H9 (cell line): ENCODE measurements at regions not wholly inside any gene's neighbourhood (a gene's known extent, or its start where the extent isn't known, plus 50 kb on each side); places are given as distances from the start of the nearest gene placed in this dataset.

Experiments
- DNase-seq: peaks from one replicate; pipeline ENCODE4 v3.0.0-alpha.2; 2017
- H2AFZ ChIP-seq: one replicate; pipeline ENCODE4 v1.6.1; 2013; ENCODE audit warnings: mild to moderate bottlenecking, low read length, control low read depth, moderate library complexity
- H2AK5ac ChIP-seq: 2 replicates; pipeline ENCODE4 v1.6.1; 2013; ENCODE audit warnings: low read length, control low read depth, mixed read lengths; ENCODE audit not compliant: insufficient read length
- H2BK120ac ChIP-seq: one replicate; pipeline ENCODE4 v1.6.1; 2013; ENCODE audit warnings: low read depth, mild to moderate bottlenecking, low read length, control low read depth, inconsistent platforms; ENCODE audit not compliant: poor library complexity, severe bottlenecking
- H2BK12ac ChIP-seq: 2 replicates; pipeline ENCODE4 v1.6.1; 2013; ENCODE audit warnings: low read length, control low read depth, mixed read lengths, low read depth; ENCODE audit not compliant: insufficient read length
- H2BK15ac ChIP-seq: 2 replicates; pipeline ENCODE4 v1.6.1; 2013; ENCODE audit warnings: low read depth, low read length, control low read depth
- H2BK20ac ChIP-seq: one replicate; pipeline ENCODE4 v1.6.1; 2013; ENCODE audit warnings: low read depth, mild to moderate bottlenecking, low read length, control low read depth, inconsistent platforms; ENCODE audit not compliant: poor library complexity, severe bottlenecking
- H2BK5ac ChIP-seq: 2 replicates; pipeline ENCODE4 v1.6.1; 2013; ENCODE audit warnings: low read length, control low read depth, mixed read lengths; ENCODE audit not compliant: insufficient read length
- H3K14ac ChIP-seq: 2 replicates; pipeline ENCODE4 v1.6.1; 2013; ENCODE audit warnings: low read length, control low read depth; ENCODE audit not compliant: insufficient read depth
- H3K18ac ChIP-seq: 2 replicates; pipeline ENCODE4 v1.6.1; 2013; ENCODE audit warnings: low read depth, mild to moderate bottlenecking, mixed read lengths, low read length, control low read depth; ENCODE audit not compliant: insufficient read length
- H3K23ac ChIP-seq: 2 replicates; pipeline ENCODE4 v1.6.1; 2013; ENCODE audit warnings: low read length, control low read depth, mixed read lengths, low read depth; ENCODE audit not compliant: insufficient read length
- H3K23me2 ChIP-seq: 2 replicates; pipeline ENCODE4 v1.6.1; 2013; ENCODE audit warnings: low read depth, mild to moderate bottlenecking, mixed read lengths, low read length, control low read depth; ENCODE audit not compliant: insufficient read length, poor library complexity, severe bottlenecking
- H3K27ac ChIP-seq: 2 replicates; pipeline ENCODE4 v1.5.1; 2013; ENCODE audit warnings: low read length, control low read depth, mixed read lengths, low read depth; ENCODE audit not compliant: insufficient read length
- H3K27me3 ChIP-seq: 2 replicates; pipeline ENCODE4 v1.6.1; 2013; ENCODE audit warnings: low read length, control low read depth, inconsistent platforms; ENCODE audit not compliant: insufficient read depth
- H3K4ac ChIP-seq: 2 replicates; pipeline ENCODE4 v1.6.1; 2013; ENCODE audit warnings: low read depth, mild to moderate bottlenecking, control low read depth, inconsistent platforms, low read length, moderate library complexity
- H3K4me1 ChIP-seq: 2 replicates; pipeline ENCODE4 v1.6.1; 2013; ENCODE audit warnings: low read length, control low read depth, inconsistent platforms; ENCODE audit not compliant: insufficient read depth
- H3K4me2 ChIP-seq: 2 replicates; pipeline ENCODE4 v1.6.1; 2013; ENCODE audit warnings: low read length, control low read depth, mixed read lengths; ENCODE audit not compliant: insufficient read length, insufficient read depth
- H3K56ac ChIP-seq: 2 replicates; pipeline ENCODE4 v1.6.1; 2013; ENCODE audit warnings: low read depth, mild to moderate bottlenecking, mixed read lengths, low read length, control low read depth; ENCODE audit not compliant: insufficient read length
- H3K79me1 ChIP-seq: 2 replicates; pipeline ENCODE4 v1.6.1; 2013; ENCODE audit warnings: low read depth, mild to moderate bottlenecking, moderate library complexity, low read length, control low read depth, inconsistent platforms; ENCODE audit not compliant: insufficient read depth, poor library complexity, severe bottlenecking
- H3K79me2 ChIP-seq: 2 replicates; pipeline ENCODE4 v1.6.1; 2013; ENCODE audit warnings: low read length, control low read depth, inconsistent platforms; ENCODE audit not compliant: insufficient read depth
- H3K9ac ChIP-seq: 2 replicates; pipeline ENCODE4 v1.6.1; 2013; ENCODE audit warnings: low read length, control low read depth, mixed read lengths; ENCODE audit not compliant: insufficient read length; ENCODE audit errors: extremely low read depth
- H3K9me3 ChIP-seq: one replicate; pipeline ENCODE4 v1.6.1; 2013; ENCODE audit warnings: low read depth, low read length, inconsistent platforms; ENCODE audit not compliant: control insufficient read depth
- H3T11ph ChIP-seq: one replicate; pipeline ENCODE4 v1.6.1; 2013; ENCODE audit warnings: mild to moderate bottlenecking, low read length, control low read depth, inconsistent platforms
- H4K20me1 ChIP-seq: one replicate; pipeline ENCODE4 v1.6.1; 2013; ENCODE audit not compliant: control insufficient read depth, insufficient read length, insufficient read depth
- H4K5ac ChIP-seq: 2 replicates; pipeline ENCODE4 v1.6.1; 2013; ENCODE audit warnings: low read depth, mild to moderate bottlenecking, mixed read lengths, low read length, control low read depth; ENCODE audit not compliant: insufficient read length
- H4K8ac ChIP-seq: replicated peaks from 2 replicates; pipeline ENCODE4 v1.6.1; 2013; ENCODE audit warnings: low read length, control low read depth, mixed read lengths, low read depth; ENCODE audit not compliant: insufficient read length
- H4K91ac ChIP-seq: 2 replicates; pipeline ENCODE4 v1.6.1; 2013; ENCODE audit warnings: low read depth, mild to moderate bottlenecking, moderate library complexity, mixed read lengths, low read length, control low read depth; ENCODE audit not compliant: insufficient read length
- H3K27ac Mint-ChIP-seq, 3 experiments: 2 replicates in 2 of 3; 3 replicates in 1 of 3; pipeline ENCODE4 v1.8.0; 2020 to 2021; ENCODE audit warnings: mixed read lengths in 3 of 3, mild to moderate bottlenecking in 1 of 3, moderate library complexity in 1 of 3
- H3K27me3 Mint-ChIP-seq: 2 replicates; pipeline ENCODE4 v1.8.0; 2021; ENCODE audit warnings: low read depth, mild to moderate bottlenecking, moderate library complexity, mixed read lengths
- H3K36me3 Mint-ChIP-seq, 3 experiments: 2 replicates in 2 of 3; 3 replicates in 1 of 3; pipeline ENCODE4 v1.8.0; 2020 to 2021; ENCODE audit warnings: low read depth in 3 of 3, mixed read lengths in 3 of 3; ENCODE audit not compliant: insufficient read depth in 1 of 3
- H3K4me1 Mint-ChIP-seq, 2 experiments: 2 replicates each; pipeline ENCODE4 v1.8.0; 2020; ENCODE audit warnings: mixed read lengths in 2 of 2
- H3K4me3 Mint-ChIP-seq, 2 experiments: 2 replicates in 1 of 2; 3 replicates in 1 of 2; pipeline ENCODE4 v1.8.0; 2020 to 2021; ENCODE audit warnings: mild to moderate bottlenecking in 2 of 2, mixed read lengths in 2 of 2, moderate library complexity in 1 of 2
- H3K9me3 Mint-ChIP-seq, 2 experiments: 2 replicates in 1 of 2; 3 replicates in 1 of 2; pipeline ENCODE4 v1.8.0; 2020; ENCODE audit warnings: mild to moderate bottlenecking in 2 of 2, mixed read lengths in 2 of 2, moderate library complexity in 1 of 2
- CTCF ChIP-seq: fragments of 200-600 bp; sonication (generic); conservative IDR thresholded peaks from 3 replicates; pipeline ENCODE4 v1.8.0; 2021; ENCODE audit warnings: antibody characterized with exemption, mild to moderate bottlenecking

GRCh38 chr4:127362686-127363085 is 270.1 kb upstream of the INTU start:
- no peak overlapping the region for H3K4me2 ChIP-seq
- no peak overlapping the region for H2BK15ac ChIP-seq
- no peak overlapping the region for H2BK120ac ChIP-seq
- DNase-seq = no peak
- H2AFZ ChIP-seq = no peak overlapping the region
- no peak overlapping the region for H3T11ph ChIP-seq
- H3K79me2 ChIP-seq = no peaks in the 10 kb centered on the region
- H3K27ac Mint-ChIP-seq = no peak overlapping the region
- no peaks in the 10 kb centered on the region for H4K20me1 ChIP-seq
- no peaks in the 10 kb centered on the region for H3K27me3 ChIP-seq
- H3K9me3 ChIP-seq = no peaks in the 10 kb centered on the region
- no peak overlapping the region for H2BK5ac ChIP-seq
- H3K9me3 Mint-ChIP-seq = peaks cover 0 to 2% of the 10 kb centered on the region in 2 experiments; a peak in 2 of 5 replicates
- no peak overlapping the region for H2AK5ac ChIP-seq
- no peak overlapping the region for H3K27ac ChIP-seq
- no peak overlapping the region for H3K9ac ChIP-seq
- no peaks in the 10 kb centered on the region; a peak in 1 of 7 replicates for H3K36me3 Mint-ChIP-seq
- no peak overlapping the region for H4K8ac ChIP-seq
- no peak overlapping the region for H4K5ac ChIP-seq
- H4K91ac ChIP-seq = no peak overlapping the region
- no peak overlapping the region for H3K23ac ChIP-seq
- no peak overlapping the region for H3K56ac ChIP-seq
- TF ChIP-seq CTCF = no peak
- H3K79me1 ChIP-seq = no peaks in the 10 kb centered on the region
- H3K4ac ChIP-seq = no peak overlapping the region
- H3K4me1 ChIP-seq = no peaks in the 10 kb centered on the region
- H3K27me3 Mint-ChIP-seq = no peaks in the 10 kb centered on the region
- H3K4me1 Mint-ChIP-seq = peaks cover 0 to under 1% of the 10 kb centered on the region in 2 experiments; a peak in 2 of 4 replicates
- H3K14ac ChIP-seq = no peak overlapping the region
- no peaks in the 10 kb centered on the region for H3K23me2 ChIP-seq
- H3K4me3 Mint-ChIP-seq = no peak overlapping the region
- no peak overlapping the region for H3K18ac ChIP-seq
- H2BK20ac ChIP-seq = no peak overlapping the region
- no peak overlapping the region for H2BK12ac ChIP-seq
